Smooth muscle cell (in vitro differentiated cells): ENCODE measurements at regions not wholly inside any gene's neighbourhood (a gene's known extent, or its start where the extent isn't known, plus 50 kb on each side); places are given as distances from the start of the nearest gene placed in this dataset.

ENCODE experiments used
- DNase-seq: peaks from one replicate; lab custom pipeline; 2025; ENCODE audit not compliant: unreplicated experiment; lab: John Stamatoyannopoulos, UW
- H2AFZ ChIP-seq: fragments of 200-600 bp; sonication (generic); 2 replicates; pipeline ENCODE4 v1.6.0; 2016; ENCODE audit warnings: antibody characterized with exemption, low read depth, mild to moderate bottlenecking
- H3F3A ChIP-seq: fragments of 200-600 bp; sonication (generic); 2 replicates; pipeline ENCODE4 v1.6.0; 2017; ENCODE audit warnings: antibody characterized with exemption, low read depth
- H3K27ac ChIP-seq: fragments of 200-600 bp; sonication (generic); 2 replicates; pipeline ENCODE4 v1.5.1; 2016; ENCODE audit warnings: low read depth, mild to moderate bottlenecking
- H3K27me3 ChIP-seq: fragments of 200-600 bp; sonication (generic); 2 replicates; pipeline ENCODE4 v1.6.1; 2016; ENCODE audit warnings: low read depth, mild to moderate bottlenecking
- H3K36me3 ChIP-seq: fragments of 200-600 bp; sonication (generic); 2 replicates; pipeline ENCODE4 v1.5.1; 2016; ENCODE audit warnings: low read depth
- H3K4me1 ChIP-seq: fragments of 200-600 bp; sonication (generic); 2 replicates; pipeline ENCODE4 v1.5.1; 2016; ENCODE audit warnings: low read depth
- H3K4me2 ChIP-seq: fragments of 200-600 bp; sonication (generic); 2 replicates; pipeline ENCODE4 v1.6.0; 2016; ENCODE audit warnings: mild to moderate bottlenecking
- H3K4me3 ChIP-seq: fragments of 200-600 bp; sonication (generic); 2 replicates; pipeline ENCODE4 v1.5.1; 2016; ENCODE audit warnings: mild to moderate bottlenecking
- H3K79me2 ChIP-seq: fragments of 200-600 bp; sonication (generic); 2 replicates; pipeline ENCODE4 v1.6.0; 2016; ENCODE audit warnings: low read depth, mild to moderate bottlenecking
- H3K9ac ChIP-seq: fragments of 200-600 bp; sonication (generic); 2 replicates; pipeline ENCODE4 v1.6.0; 2016; ENCODE audit warnings: low read depth
- H3K9me3 ChIP-seq: fragments of 200-600 bp; sonication (generic); replicated peaks from 2 replicates; pipeline ENCODE4 v1.5.1; 2016; ENCODE audit warnings: low read depth
- H4K20me1 ChIP-seq: fragments of 200-600 bp; sonication (generic); 2 replicates; pipeline ENCODE4 v1.6.0; 2016; ENCODE audit warnings: low read depth
- WGBS: methylation state at CpG from one replicate; pipeline ENCODE4 v1.1.7; 2016; ENCODE audit warnings: low lambda C conversion rate; 5-methylcytosine and 5-hydroxymethylcytosine counted together
- TF ChIP-seq, protein P1 (sequence below): fragments of 200-600 bp; sonication (generic); IDR thresholded peaks from 2 replicates; pipeline ENCODE4 v1.5.1; 2017; ENCODE audit warnings: borderline replicate concordance, mild to moderate bottlenecking, antibody characterized with exemption; ENCODE audit not compliant: insufficient read depth, poor library complexity, severe bottlenecking

GRCh38 chr13:99875391-99875790 is 96.2 kb downstream of the ZIC5 start:
- no peaks in the 10 kb centered on the region for H4K20me1 ChIP-seq
- no peak overlapping the region for H3K4me3 ChIP-seq
- peaks cover 12% of the 10 kb centered on the region for H3K4me1 ChIP-seq
- 82% methylated on average over 6 of the region's 6 CpGs for WGBS
- H2AFZ ChIP-seq, result no peak overlapping the region
- no peak overlapping the region for H3K9ac ChIP-seq
- H3K27ac ChIP-seq, result no peak overlapping the region
- TF ChIP-seq, protein P1, sequence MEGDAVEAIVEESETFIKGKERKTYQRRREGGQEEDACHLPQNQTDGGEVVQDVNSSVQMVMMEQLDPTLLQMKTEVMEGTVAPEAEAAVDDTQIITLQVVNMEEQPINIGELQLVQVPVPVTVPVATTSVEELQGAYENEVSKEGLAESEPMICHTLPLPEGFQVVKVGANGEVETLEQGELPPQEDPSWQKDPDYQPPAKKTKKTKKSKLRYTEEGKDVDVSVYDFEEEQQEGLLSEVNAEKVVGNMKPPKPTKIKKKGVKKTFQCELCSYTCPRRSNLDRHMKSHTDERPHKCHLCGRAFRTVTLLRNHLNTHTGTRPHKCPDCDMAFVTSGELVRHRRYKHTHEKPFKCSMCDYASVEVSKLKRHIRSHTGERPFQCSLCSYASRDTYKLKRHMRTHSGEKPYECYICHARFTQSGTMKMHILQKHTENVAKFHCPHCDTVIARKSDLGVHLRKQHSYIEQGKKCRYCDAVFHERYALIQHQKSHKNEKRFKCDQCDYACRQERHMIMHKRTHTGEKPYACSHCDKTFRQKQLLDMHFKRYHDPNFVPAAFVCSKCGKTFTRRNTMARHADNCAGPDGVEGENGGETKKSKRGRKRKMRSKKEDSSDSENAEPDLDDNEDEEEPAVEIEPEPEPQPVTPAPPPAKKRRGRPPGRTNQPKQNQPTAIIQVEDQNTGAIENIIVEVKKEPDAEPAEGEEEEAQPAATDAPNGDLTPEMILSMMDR, result no peak
- H3K9me3 ChIP-seq, result no peaks in the 10 kb centered on the region
- peaks cover 16% of the 10 kb centered on the region for H3K27me3 ChIP-seq
- no peak for DNase-seq
- H3F3A ChIP-seq, result no peaks in the 10 kb centered on the region
- H3K4me2 ChIP-seq, result no peak overlapping the region
- no peaks in the 10 kb centered on the region for H3K79me2 ChIP-seq
- H3K36me3 ChIP-seq, result no peaks in the 10 kb centered on the region

- Histone ChIP-seq H3K36me3 (no peaks in the 10 kb centered on the region), H3K4me3 (no peak overlapping the region), H3K27ac (no peak overlapping the region), H2AFZ (no peak overlapping the region), H3K79me2 (no peaks in the 10 kb centered on the region), H3K27me3 (peaks cover 25% of the 10 kb centered on the region), H3K4me2 (no peak overlapping the region), H3K9ac (no peak overlapping the region), H4K20me1 (no peaks in the 10 kb centered on the region), H3F3A (no peaks in the 10 kb centered on the region), H3K9me3 (no peaks in the 10 kb centered on the region), H3K4me1 (peaks cover 21% of the 10 kb centered on the region)
- TF ChIP-seq, protein P1, result no peak
- 94% methylated on average over 3 of the region's 3 CpGs for WGBS
- DNase-seq, result no peak
Observed at GRCh38 chr13:99873832-99874430, 97.6 kb downstream of the ZIC5 start.

DNA sequence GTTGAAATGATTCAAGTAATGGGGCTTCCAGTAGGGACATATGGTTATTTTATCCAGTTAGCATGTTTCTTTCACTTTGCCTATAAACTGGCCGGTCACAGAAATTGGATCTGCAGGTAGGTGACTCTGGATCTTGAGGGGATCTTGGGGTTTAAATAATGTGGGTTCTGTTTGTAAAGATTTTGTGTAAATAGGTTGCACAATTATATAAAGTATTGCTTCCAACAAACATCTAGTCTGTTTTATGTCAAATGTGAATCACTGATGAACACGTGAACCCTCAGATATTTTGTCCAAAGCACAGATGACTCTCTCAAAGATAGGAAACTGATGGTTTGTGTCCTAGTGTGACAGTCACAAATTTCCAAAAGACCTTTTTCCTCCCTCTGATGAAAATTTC is 98.4 kb downstream of the ZIC5 start:
- H3K79me2 ChIP-seq, result no peaks in the 10 kb centered on the region
- peaks cover 26% of the 10 kb centered on the region for H3K27me3 ChIP-seq
- H3K27ac ChIP-seq, result no peak overlapping the region
- TF ChIP-seq, protein P1, result no peak
- H3K4me2 ChIP-seq, result no peak overlapping the region
- H3K4me1 ChIP-seq, result peaks cover 21% of the 10 kb centered on the region
- H3F3A ChIP-seq, result no peaks in the 10 kb centered on the region
- no peak overlapping the region for H3K4me3 ChIP-seq
- H3K9me3 ChIP-seq, result no peaks in the 10 kb centered on the region
- no peaks in the 10 kb centered on the region for H3K36me3 ChIP-seq
- H2AFZ ChIP-seq, result no peak overlapping the region
- no peak overlapping the region for H3K9ac ChIP-seq
- no peak for DNase-seq
- H4K20me1 ChIP-seq, result no peaks in the 10 kb centered on the region
- 89% methylated on average over 2 of the region's 2 CpGs for WGBS

GRCh38 chr13:99871249-99871898 is 100.2 kb downstream of the ZIC5 start:
- H3K79me2 ChIP-seq, result no peaks in the 10 kb centered on the region
- no peak overlapping the region for H3K4me3 ChIP-seq
- TF ChIP-seq, protein P1, result no peak
- peaks cover 26% of the 10 kb centered on the region for H3K27me3 ChIP-seq
- no peaks in the 10 kb centered on the region for H3K9me3 ChIP-seq
- H3K9ac ChIP-seq, result no peak overlapping the region
- no peak overlapping the region for H2AFZ ChIP-seq
- H3K4me1 ChIP-seq, result peaks cover 21% of the 10 kb centered on the region
- no peak overlapping the region for H3K27ac ChIP-seq
- no peak for DNase-seq
- H3K36me3 ChIP-seq, result no peaks in the 10 kb centered on the region
- 40% methylated on average over 6 of the region's 6 CpGs for WGBS
- no peak overlapping the region for H3K4me2 ChIP-seq
- no peaks in the 10 kb centered on the region for H4K20me1 ChIP-seq
- no peaks in the 10 kb centered on the region for H3F3A ChIP-seq
